H9 (cell line): ENCODE measurements at regions not wholly inside any gene's neighbourhood (a gene's known extent, or its start where the extent isn't known, plus 50 kb on each side); places are given as distances from the start of the nearest gene placed in this dataset.

Experiments used
- DNase-seq: peaks from one replicate; pipeline ENCODE4 v3.0.0-alpha.2; 2017
- H2AFZ ChIP-seq: one replicate; pipeline ENCODE4 v1.6.1; 2013; ENCODE audit warnings: mild to moderate bottlenecking, low read length, control low read depth, moderate library complexity
- H2AK5ac ChIP-seq: 2 replicates; pipeline ENCODE4 v1.6.1; 2013; ENCODE audit warnings: low read length, control low read depth, mixed read lengths; ENCODE audit not compliant: insufficient read length
- H2BK120ac ChIP-seq: one replicate; pipeline ENCODE4 v1.6.1; 2013; ENCODE audit warnings: low read depth, mild to moderate bottlenecking, low read length, control low read depth, inconsistent platforms; ENCODE audit not compliant: poor library complexity, severe bottlenecking
- H2BK12ac ChIP-seq: 2 replicates; pipeline ENCODE4 v1.6.1; 2013; ENCODE audit warnings: low read length, control low read depth, mixed read lengths, low read depth; ENCODE audit not compliant: insufficient read length
- H2BK15ac ChIP-seq: 2 replicates; pipeline ENCODE4 v1.6.1; 2013; ENCODE audit warnings: low read depth, low read length, control low read depth
- H2BK20ac ChIP-seq: one replicate; pipeline ENCODE4 v1.6.1; 2013; ENCODE audit warnings: low read depth, mild to moderate bottlenecking, low read length, control low read depth, inconsistent platforms; ENCODE audit not compliant: poor library complexity, severe bottlenecking
- H2BK5ac ChIP-seq: 2 replicates; pipeline ENCODE4 v1.6.1; 2013; ENCODE audit warnings: low read length, control low read depth, mixed read lengths; ENCODE audit not compliant: insufficient read length
- H3K14ac ChIP-seq: 2 replicates; pipeline ENCODE4 v1.6.1; 2013; ENCODE audit warnings: low read length, control low read depth; ENCODE audit not compliant: insufficient read depth
- H3K18ac ChIP-seq: 2 replicates; pipeline ENCODE4 v1.6.1; 2013; ENCODE audit warnings: low read depth, mild to moderate bottlenecking, mixed read lengths, low read length, control low read depth; ENCODE audit not compliant: insufficient read length
- H3K23ac ChIP-seq: 2 replicates; pipeline ENCODE4 v1.6.1; 2013; ENCODE audit warnings: low read length, control low read depth, mixed read lengths, low read depth; ENCODE audit not compliant: insufficient read length
- H3K23me2 ChIP-seq: 2 replicates; pipeline ENCODE4 v1.6.1; 2013; ENCODE audit warnings: low read depth, mild to moderate bottlenecking, mixed read lengths, low read length, control low read depth; ENCODE audit not compliant: insufficient read length, poor library complexity, severe bottlenecking
- H3K27ac ChIP-seq: 2 replicates; pipeline ENCODE4 v1.5.1; 2013; ENCODE audit warnings: low read length, control low read depth, mixed read lengths, low read depth; ENCODE audit not compliant: insufficient read length
- H3K27me3 ChIP-seq: 2 replicates; pipeline ENCODE4 v1.6.1; 2013; ENCODE audit warnings: low read length, control low read depth, inconsistent platforms; ENCODE audit not compliant: insufficient read depth
- H3K4ac ChIP-seq: 2 replicates; pipeline ENCODE4 v1.6.1; 2013; ENCODE audit warnings: low read depth, mild to moderate bottlenecking, control low read depth, inconsistent platforms, low read length, moderate library complexity
- H3K4me1 ChIP-seq: 2 replicates; pipeline ENCODE4 v1.6.1; 2013; ENCODE audit warnings: low read length, control low read depth, inconsistent platforms; ENCODE audit not compliant: insufficient read depth
- H3K4me2 ChIP-seq: 2 replicates; pipeline ENCODE4 v1.6.1; 2013; ENCODE audit warnings: low read length, control low read depth, mixed read lengths; ENCODE audit not compliant: insufficient read length, insufficient read depth
- H3K56ac ChIP-seq: 2 replicates; pipeline ENCODE4 v1.6.1; 2013; ENCODE audit warnings: low read depth, mild to moderate bottlenecking, mixed read lengths, low read length, control low read depth; ENCODE audit not compliant: insufficient read length
- H3K79me1 ChIP-seq: 2 replicates; pipeline ENCODE4 v1.6.1; 2013; ENCODE audit warnings: low read depth, mild to moderate bottlenecking, moderate library complexity, low read length, control low read depth, inconsistent platforms; ENCODE audit not compliant: insufficient read depth, poor library complexity, severe bottlenecking
- H3K79me2 ChIP-seq: 2 replicates; pipeline ENCODE4 v1.6.1; 2013; ENCODE audit warnings: low read length, control low read depth, inconsistent platforms; ENCODE audit not compliant: insufficient read depth
- H3K9ac ChIP-seq: 2 replicates; pipeline ENCODE4 v1.6.1; 2013; ENCODE audit warnings: low read length, control low read depth, mixed read lengths; ENCODE audit not compliant: insufficient read length; ENCODE audit errors: extremely low read depth
- H3K9me3 ChIP-seq: one replicate; pipeline ENCODE4 v1.6.1; 2013; ENCODE audit warnings: low read depth, low read length, inconsistent platforms; ENCODE audit not compliant: control insufficient read depth
- H3T11ph ChIP-seq: one replicate; pipeline ENCODE4 v1.6.1; 2013; ENCODE audit warnings: mild to moderate bottlenecking, low read length, control low read depth, inconsistent platforms
- H4K20me1 ChIP-seq: one replicate; pipeline ENCODE4 v1.6.1; 2013; ENCODE audit not compliant: control insufficient read depth, insufficient read length, insufficient read depth
- H4K5ac ChIP-seq: 2 replicates; pipeline ENCODE4 v1.6.1; 2013; ENCODE audit warnings: low read depth, mild to moderate bottlenecking, mixed read lengths, low read length, control low read depth; ENCODE audit not compliant: insufficient read length
- H4K8ac ChIP-seq: replicated peaks from 2 replicates; pipeline ENCODE4 v1.6.1; 2013; ENCODE audit warnings: low read length, control low read depth, mixed read lengths, low read depth; ENCODE audit not compliant: insufficient read length
- H4K91ac ChIP-seq: 2 replicates; pipeline ENCODE4 v1.6.1; 2013; ENCODE audit warnings: low read depth, mild to moderate bottlenecking, moderate library complexity, mixed read lengths, low read length, control low read depth; ENCODE audit not compliant: insufficient read length
- H3K27ac Mint-ChIP-seq, 3 experiments: 2 replicates in 2 of 3; 3 replicates in 1 of 3; pipeline ENCODE4 v1.8.0; 2020 to 2021; ENCODE audit warnings: mixed read lengths in 3 of 3, mild to moderate bottlenecking in 1 of 3, moderate library complexity in 1 of 3
- H3K27me3 Mint-ChIP-seq: 2 replicates; pipeline ENCODE4 v1.8.0; 2021; ENCODE audit warnings: low read depth, mild to moderate bottlenecking, moderate library complexity, mixed read lengths
- H3K36me3 Mint-ChIP-seq, 3 experiments: 2 replicates in 2 of 3; 3 replicates in 1 of 3; pipeline ENCODE4 v1.8.0; 2020 to 2021; ENCODE audit warnings: low read depth in 3 of 3, mixed read lengths in 3 of 3; ENCODE audit not compliant: insufficient read depth in 1 of 3
- H3K4me1 Mint-ChIP-seq, 2 experiments: 2 replicates each; pipeline ENCODE4 v1.8.0; 2020; ENCODE audit warnings: mixed read lengths in 2 of 2
- H3K4me3 Mint-ChIP-seq, 2 experiments: 2 replicates in 1 of 2; 3 replicates in 1 of 2; pipeline ENCODE4 v1.8.0; 2020 to 2021; ENCODE audit warnings: mild to moderate bottlenecking in 2 of 2, mixed read lengths in 2 of 2, moderate library complexity in 1 of 2
- H3K9me3 Mint-ChIP-seq, 2 experiments: 2 replicates in 1 of 2; 3 replicates in 1 of 2; pipeline ENCODE4 v1.8.0; 2020; ENCODE audit warnings: mild to moderate bottlenecking in 2 of 2, mixed read lengths in 2 of 2, moderate library complexity in 1 of 2
- WGBS: extraction: QIAGEN DNeasy Blood & Tissue Kit; methylation state at CpG from one replicate; pipeline ENCODE4 v1.1.7; 2013; ENCODE audit warnings: missing lambda C conversion rate, low lambda C conversion rate, mixed read lengths; ENCODE audit not compliant: insufficient read length; ENCODE audit errors: extremely low coverage; 5-methylcytosine and 5-hydroxymethylcytosine counted together
- TF ChIP-seq, protein P1 (sequence below): fragments of 200-600 bp; sonication (generic); conservative IDR thresholded peaks from 3 replicates; pipeline ENCODE4 v1.8.0; 2021; ENCODE audit warnings: antibody characterized with exemption, mild to moderate bottlenecking

DNA sequence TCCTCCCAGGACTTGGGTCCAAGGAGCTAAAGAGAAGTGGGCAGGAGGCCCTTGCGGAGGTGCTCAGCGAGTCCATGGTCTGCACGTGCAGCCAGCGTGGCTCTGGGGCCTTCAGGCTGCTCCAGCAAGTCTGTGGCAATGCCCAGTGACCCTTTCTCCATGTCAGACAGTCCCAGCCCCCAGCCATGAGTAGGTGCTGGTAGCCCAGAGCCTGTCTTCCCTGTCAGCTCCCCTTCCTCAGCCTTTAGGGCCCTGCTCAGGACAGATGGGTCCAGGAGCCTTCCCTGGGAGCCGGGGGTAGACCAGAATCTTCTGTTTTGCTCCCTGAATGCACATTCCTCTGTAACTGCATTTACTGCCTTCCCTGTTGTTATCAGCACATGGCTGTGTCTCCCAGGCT lies 147.2 kb upstream of the IRX2 start:
- Histone ChIP-seq H2BK20ac (no peak overlapping the region), H4K5ac (no peak overlapping the region), H3K4me2 (no peak overlapping the region), H3K9ac (no peak overlapping the region), H2BK15ac (no peak overlapping the region), H3K23ac (no peak overlapping the region), H2BK120ac (no peak overlapping the region), H2BK5ac (no peak overlapping the region), H3K18ac (no peak overlapping the region), H3K79me1 (no peaks in the 10 kb centered on the region), H4K8ac (no peak overlapping the region), H3K4me1 (no peaks in the 10 kb centered on the region), H3K4ac (no peak overlapping the region), H3K14ac (no peak overlapping the region), H3K23me2 (no peaks in the 10 kb centered on the region), H2AK5ac (no peak overlapping the region), H2BK12ac (no peak overlapping the region), H3K56ac (no peak overlapping the region), H3T11ph (no peak overlapping the region), H2AFZ (no peak overlapping the region), H3K9me3 (no peaks in the 10 kb centered on the region), H3K79me2 (no peaks in the 10 kb centered on the region), H4K20me1 (peaks cover 2% of the 10 kb centered on the region), H3K27me3 (no peaks in the 10 kb centered on the region), H3K27ac (no peak overlapping the region), H4K91ac (no peak overlapping the region)
- WGBS: no CpG with 5 or more reads among the region's 5 CpGs
- Mint-ChIP-seq H3K9me3 (no peaks in the 10 kb centered on the region), H3K36me3 (no peaks in the 10 kb centered on the region), H3K4me3 (no peak overlapping the region), H3K27ac (peak overlapping the region in 1 of 3 experiments; percentile 79; a peak in 1 of 7 replicates), H3K4me1 (peaks cover 12 to 13% of the 10 kb centered on the region in 2 experiments), H3K27me3 (peaks cover 7% of the 10 kb centered on the region)
- peak; percentile 15 for DNase-seq
- TF ChIP-seq, protein P1, sequence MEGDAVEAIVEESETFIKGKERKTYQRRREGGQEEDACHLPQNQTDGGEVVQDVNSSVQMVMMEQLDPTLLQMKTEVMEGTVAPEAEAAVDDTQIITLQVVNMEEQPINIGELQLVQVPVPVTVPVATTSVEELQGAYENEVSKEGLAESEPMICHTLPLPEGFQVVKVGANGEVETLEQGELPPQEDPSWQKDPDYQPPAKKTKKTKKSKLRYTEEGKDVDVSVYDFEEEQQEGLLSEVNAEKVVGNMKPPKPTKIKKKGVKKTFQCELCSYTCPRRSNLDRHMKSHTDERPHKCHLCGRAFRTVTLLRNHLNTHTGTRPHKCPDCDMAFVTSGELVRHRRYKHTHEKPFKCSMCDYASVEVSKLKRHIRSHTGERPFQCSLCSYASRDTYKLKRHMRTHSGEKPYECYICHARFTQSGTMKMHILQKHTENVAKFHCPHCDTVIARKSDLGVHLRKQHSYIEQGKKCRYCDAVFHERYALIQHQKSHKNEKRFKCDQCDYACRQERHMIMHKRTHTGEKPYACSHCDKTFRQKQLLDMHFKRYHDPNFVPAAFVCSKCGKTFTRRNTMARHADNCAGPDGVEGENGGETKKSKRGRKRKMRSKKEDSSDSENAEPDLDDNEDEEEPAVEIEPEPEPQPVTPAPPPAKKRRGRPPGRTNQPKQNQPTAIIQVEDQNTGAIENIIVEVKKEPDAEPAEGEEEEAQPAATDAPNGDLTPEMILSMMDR: no peak
